ENCODE measurements at regions not wholly inside any gene's neighbourhood (a gene's known extent, or its start where the extent isn't known, plus 50 kb on each side); places are given as distances from the start of the nearest gene placed in this dataset.

GRCh38 chr16:13586051-13586450 is 333.9 kb upstream of the ERCC4 start:
- DNase-seq (ENCODE audit: low read depth), result no peak
- Histone ChIP-seq H3K27me3 (ENCODE audit: control insufficient read depth, insufficient read depth, low read length) (no peaks in the 10 kb centered on the region), H3K4me3 (ENCODE audit: low read depth, low read length) (no peak overlapping the region), H3K36me3 (ENCODE audit: control insufficient read depth, insufficient read depth, low read length) (no peaks in the 10 kb centered on the region)
- TF ChIP-seq CTCF (IDR thresholded peaks at IDR 0.05; ENCODE audit: insufficient read depth, low read length, severe bottlenecking), result no peak
- no peak for FAIRE-seq

- FAIRE-seq, result no peak
- Histone ChIP-seq H3K27me3 (ENCODE audit: control insufficient read depth, insufficient read depth, low read length) (no peaks in the 10 kb centered on the region), H3K4me3 (ENCODE audit: low read depth, low read length) (no peak overlapping the region), H3K36me3 (ENCODE audit: control insufficient read depth, insufficient read depth, low read length) (no peaks in the 10 kb centered on the region)
- TF ChIP-seq CTCF (IDR thresholded peaks at IDR 0.05; ENCODE audit: insufficient read depth, low read length, severe bottlenecking), result no peak
- DNase-seq (ENCODE audit: low read depth), result no peak
Measured at GRCh38 chr16:13587181-13587580, 332.8 kb upstream of the ERCC4 start.

GRCh38 chr16:13594823-13595222 is 325.1 kb upstream of the ERCC4 start:
- Histone ChIP-seq H3K36me3 (ENCODE audit: control insufficient read depth, insufficient read depth, low read length) (no peaks in the 10 kb centered on the region), H3K27me3 (ENCODE audit: control insufficient read depth, insufficient read depth, low read length) (no peaks in the 10 kb centered on the region), H3K4me3 (ENCODE audit: low read depth, low read length) (no peak overlapping the region)
- TF ChIP-seq CTCF (IDR thresholded peaks at IDR 0.05; ENCODE audit: insufficient read depth, low read length, severe bottlenecking), result no peak
- no peak for FAIRE-seq
- DNase-seq (ENCODE audit: low read depth), result no peak

GRCh38 chr16:13606804-13607203 is 313.1 kb upstream of the ERCC4 start:
- no peak overlapping the region for H3K4me3 ChIP-seq (ENCODE audit: low read depth, low read length)
- no peaks in the 10 kb centered on the region for H3K27me3 ChIP-seq (ENCODE audit: control insufficient read depth, insufficient read depth, low read length)
- no peak for TF ChIP-seq CTCF (IDR thresholded peaks at IDR 0.05; ENCODE audit: insufficient read depth, low read length, severe bottlenecking)
- DNase-seq (ENCODE audit: low read depth), result no peak
- H3K36me3 ChIP-seq (ENCODE audit: control insufficient read depth, insufficient read depth, low read length), result no peaks in the 10 kb centered on the region
- FAIRE-seq, result no peak

GRCh38 chr16:13607289-13607688 is 312.7 kb upstream of the ERCC4 start:
- no peak for TF ChIP-seq CTCF (IDR thresholded peaks at IDR 0.05; ENCODE audit: insufficient read depth, low read length, severe bottlenecking)
- Histone ChIP-seq H3K36me3 (ENCODE audit: control insufficient read depth, insufficient read depth, low read length) (no peaks in the 10 kb centered on the region), H3K4me3 (ENCODE audit: low read depth, low read length) (no peak overlapping the region), H3K27me3 (ENCODE audit: control insufficient read depth, insufficient read depth, low read length) (no peaks in the 10 kb centered on the region)
- FAIRE-seq (no peak), DNase-seq (ENCODE audit: low read depth) (no peak)

- Histone ChIP-seq H3K4me3 (ENCODE audit: low read depth, low read length) (no peak overlapping the region), H3K36me3 (ENCODE audit: control insufficient read depth, insufficient read depth, low read length) (no peaks in the 10 kb centered on the region), H3K27me3 (ENCODE audit: control insufficient read depth, insufficient read depth, low read length) (no peaks in the 10 kb centered on the region)
- FAIRE-seq (no peak), DNase-seq (ENCODE audit: low read depth) (no peak)
- TF ChIP-seq CTCF (IDR thresholded peaks at IDR 0.05; ENCODE audit: insufficient read depth, low read length, severe bottlenecking), result no peak
Measured at GRCh38 chr16:13611596-13611995, 308.4 kb upstream of the ERCC4 start.

All from bronchial epithelial cell (primary cell).